ENCODE measurements at regions not wholly inside any gene's neighbourhood (a gene's known extent, or its start where the extent isn't known, plus 50 kb on each side); places are given as distances from the start of the nearest gene placed in this dataset.

- Histone ChIP-seq H3K27me3 (ENCODE audit: control insufficient read depth, insufficient read depth, low read length) (peaks cover 8% of the 10 kb centered on the region), H3K14ac (replicated peaks; ENCODE audit: low read depth, low read length) (no peak overlapping the region), H3K4me2 (ENCODE audit: low read depth, low read length) (no peak overlapping the region), H3K4ac (ENCODE audit: low read depth, low read length) (no peak overlapping the region), H2AFZ (replicated peaks; ENCODE audit: low read length, poor library complexity) (no peak overlapping the region), H2BK120ac (ENCODE audit: low read depth, low read length) (peak overlapping the region; percentile 9; the same call in 1 of the 2 replicates), H3K36me3 (ENCODE audit: control insufficient read depth, insufficient read depth, low read length) (no peaks in the 10 kb centered on the region), H3K18ac (ENCODE audit: low read depth, low read length) (no peak overlapping the region), H3K4me3 (ENCODE audit: insufficient read depth, low read depth, low read length) (no peak overlapping the region), H4K5ac (ENCODE audit: low read depth, low read length) (no peak overlapping the region), H4K91ac (ENCODE audit: insufficient read depth, low read depth, low read length) (peak overlapping the region; percentile 36; the same call in 1 of the 2 replicates), H2BK5ac (ENCODE audit: low read depth, low read length, poor library complexity, severe bottlenecking) (no peak overlapping the region), H3K56ac (ENCODE audit: extremely low read depth, insufficient read depth, low read length) (no peak overlapping the region), H3K23ac (ENCODE audit: low read depth, low read length) (no peak overlapping the region), H3K79me1 (ENCODE audit: low read depth in 1 of 2, low read length in 2 of 2) (no peaks in the 10 kb centered on the region), H2BK20ac (ENCODE audit: low read depth, low read length) (0 out of 2 replicates have a peak overlapping the region, but pooled peaks have one; percentile 9), H3K4me1 (ENCODE audit: control insufficient read depth, insufficient read depth, low read length) (peaks cover 6% of the 10 kb centered on the region; the same call in 1 of the 2 replicates), H3K27ac (ENCODE audit: insufficient read depth, low read length) (no peak overlapping the region), H4K20me1 (ENCODE audit: insufficient read depth, low read length) (no peaks in the 10 kb centered on the region), H2BK15ac (ENCODE audit: low read depth, low read length) (peak overlapping the region; percentile 34; the same call in 1 of the 3 replicates), H2AK5ac (ENCODE audit: low read depth, low read length) (no peak overlapping the region), H3K9me3 (ENCODE audit: control insufficient read depth, insufficient read depth, low read length) (0 out of 2 replicates have a peak, but pooled peaks cover 2% of the 10 kb centered on the region), H3K9me1 (ENCODE audit: insufficient read depth, low read length) (peaks cover 10% of the 10 kb centered on the region; the same call in 1 of the 2 replicates), H2AK9ac (replicated peaks; ENCODE audit: low read depth, low read length, poor library complexity) (no peak overlapping the region), H4K8ac (ENCODE audit: low read depth in 2 of 2, low read length in 2 of 2) (no peak overlapping the region), H3K9ac (ENCODE audit: low read depth, low read length) (no peak overlapping the region)
- no TSS peak for BruUV-seq (replicated peaks)
- DNase-seq (peak; percentile 12), ATAC-seq (ENCODE audit: low read depth) (peak; percentile 50)
- in situ Hi-C loops (cut with MboI; ENCODE audit: low sequenced_read_pairs): no loop called here
- intact Hi-C loops (cut with micrococcal nuclease): loop anchor here (5.0 to 10.0 kb wide), 2 partner anchors 852 to 1044 kb away; partner anchors contain the start of gene CDH11
- ChIA-PET CTCF (no interaction called here), POLR2A (ENCODE audit: unreplicated experiment) (no interaction called here)
- WGBS, 2 experiments (ENCODE audit: extremely low coverage in 2 of 2, insufficient read length in 1 of 2): no CpG with 5 or more reads among the region's 11 CpGs
- peak; percentile 32; the same call in 1 of the 2 replicates for TF ChIP-seq CEBPB (IDR thresholded peaks at IDR 0.05; ENCODE audit: low read depth, low read length)
- TF ChIP-seq MAFK (IDR thresholded peaks at IDR 0.05; ENCODE audit: low read depth, low read length): no peak
- dilution Hi-C loops (cut with HindIII; ENCODE audit: low sequenced_read_pairs, unreplicated experiment): no loop called here
Measured at GRCh38 chr16:66166490-66166889, 200.0 kb upstream of the CDH5 start.
